SK-N-MC (cell line): ENCODE measurements at regions not wholly inside any gene's neighbourhood (a gene's known extent, or its start where the extent isn't known, plus 50 kb on each side); places are given as distances from the start of the nearest gene placed in this dataset.

Experiments
- EZH2 ChIP-seq: fragments of 200-600 bp; sonication (generic); IDR thresholded peaks from one replicate; pipeline ENCODE4 v1.6.1; 2017; ENCODE audit warnings: antibody characterized with exemption
- FOXP2 ChIP-seq: optimal IDR thresholded peaks from 2 replicates; pipeline ENCODE3; 2011; ENCODE audit warnings: mild to moderate bottlenecking, moderate library complexity; ENCODE audit not compliant: insufficient read depth; ENCODE audit errors: extremely low read length, control extremely low read depth
- POLR2AphosphoS5 ChIP-seq: IDR thresholded peaks from 2 replicates; pipeline ENCODE4 v1.6.1; 2012; ENCODE audit warnings: mild to moderate bottlenecking, low read depth, low read length, borderline replicate concordance

DNA sequence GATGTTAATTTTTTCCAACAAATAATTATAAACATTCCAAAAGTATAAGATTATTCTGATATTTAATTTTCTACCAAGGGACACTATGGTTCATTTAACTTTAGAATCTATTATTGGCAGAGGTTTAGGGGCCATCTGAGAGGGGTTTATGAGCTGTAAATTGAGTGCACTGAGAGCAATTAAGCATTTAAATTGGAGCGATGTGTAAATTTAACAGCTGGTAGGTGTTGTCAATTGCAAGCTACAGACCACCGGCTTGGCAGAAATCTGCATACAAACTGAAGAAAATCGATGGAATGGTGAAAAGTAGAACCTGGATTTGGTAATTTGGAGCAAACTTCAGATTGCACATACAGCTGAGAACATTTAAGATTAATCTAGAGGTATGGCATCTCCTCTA, 55.8 kb upstream of the MTF2 start:
- TF ChIP-seq POLR2AphosphoS5 (no peak), EZH2 (no peak), FOXP2 (no peak)
